HG03442 (cell line): ENCODE measurements at regions not wholly inside any gene's neighbourhood (a gene's known extent, or its start where the extent isn't known, plus 50 kb on each side); places are given as distances from the start of the nearest gene placed in this dataset.
"Not testable (repeated sequence)": the region's sequence is repeated elsewhere in the genome, so short reads cannot be mapped to it uniquely, and the experiment has no call there.

Experiments used
- ATAC-seq: cut with Tn5 transposase; IDR thresholded peaks from one replicate; pipeline ENCODE4 v1.9.1; 2021; ENCODE audit warnings: mild to moderate bottlenecking, moderate library complexity; ENCODE audit not compliant: unreplicated experiment

DNA sequence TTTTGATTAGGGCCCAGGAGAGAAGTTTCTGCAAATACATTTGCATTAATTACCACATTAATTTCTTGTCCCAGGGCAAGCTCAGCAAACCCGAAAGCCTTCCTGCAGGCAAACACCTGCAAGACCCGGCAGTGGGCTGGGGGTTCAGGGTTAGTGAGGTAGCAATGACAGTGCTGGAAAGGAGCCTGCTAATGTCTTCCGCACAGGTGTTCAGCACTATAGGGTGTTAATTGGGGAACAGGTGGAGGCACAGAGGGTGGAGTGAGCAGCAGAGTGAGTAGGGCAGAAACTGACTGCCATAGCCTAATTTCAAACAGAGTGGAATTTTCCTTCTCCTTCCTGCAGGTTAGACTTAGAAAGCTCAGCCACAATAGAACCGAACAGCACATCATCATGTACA, 50.9 kb upstream of the UBASH3B start:
- ATAC-seq, result no peak

DNA sequence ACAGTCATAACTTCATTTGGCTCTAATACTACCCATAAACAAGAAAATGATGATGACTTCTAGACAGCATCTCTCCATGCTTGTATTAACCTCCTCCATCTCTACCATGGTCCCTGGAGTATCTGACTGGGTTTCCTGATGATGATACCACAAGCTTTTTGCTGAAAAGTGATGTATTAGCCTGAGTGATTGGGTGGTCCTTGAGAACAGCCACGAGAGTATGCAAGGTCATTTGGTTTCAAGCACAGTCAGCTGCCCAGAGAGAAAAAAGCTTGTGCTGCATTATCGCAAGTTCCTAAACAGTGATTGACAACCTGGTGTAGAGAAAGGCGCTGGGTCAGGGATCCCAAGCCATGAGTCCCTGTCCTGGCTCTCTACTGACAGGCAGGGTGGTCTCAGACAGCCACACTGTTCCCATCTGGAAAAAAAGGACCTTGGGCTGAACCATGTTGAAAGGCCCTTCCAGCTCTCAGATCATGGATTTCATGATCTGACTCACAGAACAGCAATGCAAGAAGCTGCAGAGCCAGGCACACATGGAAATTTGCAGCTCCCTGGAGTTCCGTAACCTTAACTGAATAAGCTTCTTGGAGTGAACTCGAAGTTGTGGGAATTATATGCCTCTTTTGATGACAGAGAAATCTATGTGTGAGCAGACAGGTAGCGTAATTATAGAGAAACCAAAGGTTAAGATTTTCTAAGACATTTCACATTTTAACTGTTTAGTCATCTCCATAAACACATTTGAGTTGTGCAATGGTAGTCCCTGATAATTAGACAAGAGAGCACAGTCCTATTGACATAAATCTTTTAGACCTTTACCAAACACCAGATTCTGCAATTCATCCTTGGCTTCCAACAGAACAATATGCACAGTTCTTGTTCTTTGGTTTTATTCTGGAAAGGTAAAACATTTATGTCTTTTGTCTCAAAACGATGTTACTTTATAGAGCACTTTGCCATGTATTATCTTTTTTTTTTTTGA, 54.1 kb upstream of the UBASH3B start:
- no peak for ATAC-seq

DNA sequence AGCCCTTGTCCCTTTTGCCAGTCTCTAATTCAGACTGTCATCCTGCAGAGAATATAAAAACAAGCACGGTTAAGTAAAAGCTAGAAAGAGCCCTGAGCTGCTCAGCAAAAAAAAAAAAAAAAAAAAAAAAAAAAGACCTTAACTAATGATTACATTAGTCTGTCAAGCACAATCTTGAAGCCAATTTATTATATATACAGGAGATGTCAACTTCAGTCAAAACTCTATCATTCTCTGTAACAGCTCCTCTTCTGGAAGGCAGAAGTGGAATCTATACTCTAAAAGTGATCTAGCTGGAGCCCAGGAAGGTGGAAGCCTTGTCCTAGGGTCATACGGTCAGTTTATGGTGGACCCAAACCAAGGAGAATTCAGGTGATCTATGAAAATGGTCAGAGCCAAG, 55.2 kb upstream of the UBASH3B start:
- ATAC-seq, result no peak

DNA sequence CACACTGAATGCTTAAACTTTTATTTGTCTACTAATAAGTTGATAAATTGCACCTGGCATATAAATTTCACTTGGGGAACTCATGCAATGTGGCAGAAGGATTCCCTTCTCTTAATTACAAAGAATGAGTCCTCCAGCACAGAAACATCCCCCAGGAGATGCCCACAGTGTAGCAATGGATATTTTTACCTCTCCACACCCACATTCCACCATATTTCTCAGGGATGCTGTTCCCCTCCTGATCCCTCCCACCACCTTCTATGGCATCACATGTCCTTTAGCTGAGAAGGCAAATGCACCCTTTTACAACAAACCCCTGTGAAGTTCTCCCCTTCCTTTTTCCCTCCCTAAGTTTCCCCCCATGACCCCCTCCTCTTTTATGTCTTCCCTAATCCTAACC, 56.1 kb upstream of the UBASH3B start:
- no peak for ATAC-seq

DNA sequence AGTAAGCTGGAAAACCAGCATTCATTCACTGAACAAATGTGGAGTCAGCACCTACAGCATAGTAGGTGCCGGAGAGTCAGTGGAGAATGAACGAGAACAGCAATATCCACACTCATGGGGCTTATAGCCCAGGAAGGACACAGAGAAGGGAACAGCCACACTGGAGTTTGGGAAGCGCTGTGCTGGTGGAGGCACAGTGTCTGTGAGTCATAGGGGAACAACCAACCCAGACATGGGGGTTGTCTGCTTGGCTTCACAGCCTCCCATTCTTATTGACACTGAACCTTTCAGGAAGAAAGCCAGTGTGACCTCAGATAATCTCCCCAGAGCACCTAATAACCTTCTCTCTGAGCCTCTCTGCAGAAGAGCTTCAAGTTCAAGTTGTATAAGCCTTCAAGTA, 56.6 kb upstream of the UBASH3B start:
- ATAC-seq, result no peak

DNA sequence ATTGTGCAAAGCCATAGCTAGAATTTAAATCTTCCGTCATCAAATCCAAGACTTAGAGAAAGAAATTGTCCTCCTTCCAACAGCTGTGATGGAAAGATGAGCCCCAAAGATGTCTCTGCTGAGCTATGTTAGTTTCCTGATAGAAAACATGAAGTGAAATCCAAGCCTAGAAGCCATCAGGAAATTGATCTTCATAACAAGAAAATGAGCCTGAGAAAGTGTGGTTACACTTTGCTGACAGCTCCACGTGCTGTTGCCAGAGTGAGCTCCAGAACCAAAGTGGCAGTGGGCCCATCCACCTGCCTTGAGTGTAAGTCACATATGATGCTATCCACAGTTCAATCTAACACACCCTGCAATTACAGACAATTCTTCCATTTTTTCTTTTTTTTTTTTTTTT, 58.0 kb upstream of the UBASH3B start:
- ATAC-seq, result no peak

DNA sequence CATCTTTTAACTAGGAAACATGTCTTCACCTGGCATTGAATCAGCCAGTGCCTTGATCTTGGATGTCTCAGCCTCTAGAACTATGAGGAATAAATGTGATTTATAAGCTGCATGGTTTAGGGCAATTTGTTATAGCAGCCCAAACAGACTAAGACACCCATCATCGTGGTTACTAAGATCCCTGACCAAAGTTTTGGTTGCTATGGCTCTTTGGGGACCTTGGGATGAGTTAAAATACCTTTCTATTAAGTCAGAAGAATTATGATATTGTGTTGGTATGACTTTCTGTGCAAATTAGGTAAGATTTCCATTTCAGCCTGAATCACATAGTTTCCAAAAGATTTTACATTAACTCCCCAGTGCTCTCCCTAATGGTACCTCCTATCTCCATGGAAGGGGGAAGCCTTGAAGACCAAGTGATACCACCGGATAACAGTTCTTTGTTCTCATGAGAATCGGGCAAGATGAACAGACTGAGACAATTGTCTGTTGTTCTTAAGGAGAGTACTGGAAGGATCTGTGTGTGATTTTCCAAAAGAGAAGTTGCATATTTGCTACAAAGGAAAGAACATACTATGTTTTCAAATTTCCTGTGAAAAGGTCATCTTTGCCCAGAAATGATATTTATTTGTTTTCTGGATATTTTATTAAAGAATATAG, 60.4 kb upstream of the UBASH3B start:
- no peak for ATAC-seq

DNA sequence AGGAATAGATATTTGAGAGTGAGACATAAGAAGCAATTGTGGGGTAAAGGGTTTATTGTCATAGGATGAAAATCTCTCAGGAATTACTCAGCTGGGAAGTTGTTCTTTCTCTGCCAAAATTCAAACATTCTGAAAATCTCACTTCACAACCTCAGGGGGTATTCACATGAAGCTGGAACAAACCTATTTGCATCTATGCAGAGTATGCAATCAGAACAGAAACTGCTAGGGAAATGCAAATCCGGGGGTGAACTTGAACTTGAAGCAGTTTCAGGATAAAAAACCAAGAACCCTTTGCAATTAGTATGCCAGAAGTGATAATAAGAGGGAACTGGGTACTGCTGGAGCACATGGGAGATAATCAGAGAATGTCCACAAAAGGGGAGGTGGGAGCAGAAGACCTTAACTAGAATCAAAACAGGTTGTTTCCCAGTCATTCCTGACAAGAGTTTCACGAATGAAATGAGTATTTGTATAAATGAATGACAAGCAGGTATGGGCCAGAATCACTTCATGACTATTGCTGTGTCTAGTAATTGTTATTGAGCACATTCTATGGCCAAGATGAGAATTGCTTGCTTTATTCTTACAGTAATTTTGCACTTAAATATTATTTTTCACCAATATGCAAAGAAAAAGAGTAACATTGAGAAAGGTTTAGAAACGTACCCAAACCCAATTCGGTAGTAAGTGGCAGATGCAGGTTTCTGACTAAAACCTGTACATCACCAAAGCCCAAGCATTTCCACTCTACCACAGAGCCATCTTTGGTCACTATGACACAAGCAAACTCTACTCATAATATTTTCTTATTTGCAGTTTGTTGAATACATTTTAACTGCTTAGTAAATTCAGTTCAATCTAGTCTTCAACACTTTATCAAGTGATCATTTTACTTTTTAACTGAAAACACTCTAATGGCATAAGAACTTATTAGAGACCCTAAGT, 61.8 kb upstream of the UBASH3B start:
- ATAC-seq, result no peak

DNA sequence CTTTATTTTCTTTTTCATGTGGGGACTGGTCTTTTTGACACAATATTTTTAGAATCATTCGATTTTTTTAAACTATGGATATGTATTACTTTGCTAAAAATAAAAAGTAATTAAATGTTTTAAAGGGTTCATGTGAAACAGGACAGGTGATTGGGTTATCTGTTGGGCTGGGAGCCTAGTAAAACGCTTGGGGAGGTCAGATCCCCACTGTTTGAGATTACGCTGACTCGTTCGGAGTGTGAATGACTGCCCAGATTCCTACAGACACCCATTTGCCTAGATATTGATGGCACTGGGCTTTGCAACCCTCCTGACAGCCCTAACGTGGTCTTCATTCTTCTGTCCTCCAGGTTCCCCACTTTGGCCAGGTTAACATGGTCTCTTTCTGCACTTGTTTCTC, 62.9 kb upstream of the UBASH3B start:
- ATAC-seq, result no peak

DNA sequence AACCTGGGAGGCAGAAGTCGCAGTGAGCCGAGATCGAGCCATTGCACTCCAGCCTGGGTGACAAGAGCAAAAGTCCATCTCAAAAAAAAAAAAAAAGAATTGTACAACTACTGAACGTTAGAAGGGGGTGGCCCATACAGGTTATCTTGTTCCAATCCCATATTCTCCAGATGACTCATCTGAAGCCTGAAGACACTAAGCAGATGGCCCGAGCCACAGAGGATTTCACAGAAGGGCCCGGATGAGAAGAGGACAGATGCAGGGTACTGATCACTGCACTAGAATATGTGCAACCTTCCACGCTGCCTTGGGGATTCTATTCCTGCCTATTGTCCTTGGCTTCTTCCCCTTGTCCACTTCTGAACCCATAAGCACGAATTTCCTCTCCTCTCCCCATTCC, 70.9 kb upstream of the UBASH3B start:
- ATAC-seq, result no peak

DNA sequence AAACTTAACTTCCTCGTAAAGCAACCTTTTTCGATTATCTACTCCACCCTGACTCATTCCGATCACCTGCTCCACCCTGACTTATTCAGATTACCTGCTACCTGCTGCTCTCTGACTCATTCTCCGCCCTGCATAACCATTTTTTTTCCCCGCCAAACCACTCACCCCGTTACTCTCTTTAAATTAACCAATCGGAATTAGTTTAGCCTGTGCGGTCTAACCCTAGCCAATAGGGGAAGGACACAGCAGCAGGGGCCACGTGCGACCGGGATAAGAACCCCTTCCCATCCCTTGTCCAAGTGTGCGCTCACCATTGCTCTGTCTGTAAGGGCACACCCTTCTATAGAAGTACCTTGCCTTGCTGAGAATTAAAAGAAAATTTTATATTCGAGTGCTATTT, 75.5 kb upstream of the UBASH3B start:
- not testable (repeated sequence) for ATAC-seq

DNA sequence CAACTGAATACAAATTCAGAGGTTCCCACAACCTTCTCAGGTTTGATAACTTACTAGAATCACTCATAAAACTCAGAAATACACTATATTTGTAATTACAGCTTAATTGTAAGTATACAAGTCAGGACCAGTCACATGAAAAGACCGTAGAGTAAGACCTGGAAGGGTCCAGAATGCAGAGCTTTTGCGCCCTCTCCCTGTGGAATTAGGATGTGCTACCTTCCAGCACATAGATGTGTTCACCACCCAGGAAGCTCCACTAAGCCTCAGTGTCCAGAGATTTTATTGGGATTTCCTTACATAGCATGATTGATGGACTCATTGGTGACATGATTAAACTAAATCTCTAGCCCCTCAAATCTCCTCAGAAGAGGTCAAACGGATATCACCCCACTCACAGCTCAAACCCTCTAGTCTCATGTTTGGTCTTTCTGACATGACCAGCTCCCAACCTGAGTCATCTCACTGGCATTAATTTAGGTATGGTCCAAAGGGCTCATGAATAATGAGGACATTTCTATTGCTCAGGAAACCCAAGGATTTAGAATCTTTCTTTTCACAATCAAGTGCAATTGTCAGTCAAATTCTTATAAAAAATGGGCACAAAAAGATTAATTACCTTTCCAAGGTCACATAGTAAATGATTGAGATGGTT, 77.2 kb upstream of the UBASH3B start:
- no peak for ATAC-seq

DNA sequence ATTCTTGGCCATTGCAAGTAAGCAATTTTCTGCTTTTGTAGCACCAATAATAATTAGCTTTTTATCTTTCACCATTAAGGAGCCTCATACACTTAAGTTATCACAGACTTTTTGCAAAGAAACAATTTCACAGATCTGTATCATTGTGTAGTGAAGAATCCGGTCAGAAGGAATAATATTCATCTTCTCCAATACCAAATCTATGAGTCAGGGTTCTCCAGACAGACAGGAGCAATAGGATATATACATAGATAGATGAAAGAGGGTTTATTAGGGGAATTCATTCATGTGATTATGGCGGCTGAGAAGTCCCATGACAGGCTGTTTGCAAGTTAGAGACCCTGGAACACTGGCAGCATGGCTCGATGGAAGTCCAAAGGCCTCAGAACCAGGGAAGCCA, 82.9 kb upstream of the UBASH3B start:
- ATAC-seq, result no peak

DNA sequence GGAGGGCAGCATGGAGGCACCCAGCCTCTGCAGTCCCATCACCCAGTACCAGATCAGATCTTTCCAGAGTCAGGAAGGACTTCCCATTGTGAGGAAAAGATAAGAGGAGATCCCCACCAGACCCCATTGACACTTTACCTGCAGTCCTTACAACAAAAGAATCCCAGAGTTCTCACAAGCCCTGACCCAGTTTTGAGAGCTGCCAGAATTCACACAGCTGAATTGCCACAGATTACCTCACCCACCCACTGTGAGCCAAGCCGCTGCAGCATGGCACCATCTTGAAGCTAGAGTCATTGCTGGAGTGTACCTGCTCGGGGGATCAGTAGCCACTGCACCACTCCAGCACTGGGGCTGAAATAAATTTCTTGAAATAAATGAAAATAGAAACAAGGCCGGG, 91.8 kb upstream of the UBASH3B start:
- no peak for ATAC-seq

DNA sequence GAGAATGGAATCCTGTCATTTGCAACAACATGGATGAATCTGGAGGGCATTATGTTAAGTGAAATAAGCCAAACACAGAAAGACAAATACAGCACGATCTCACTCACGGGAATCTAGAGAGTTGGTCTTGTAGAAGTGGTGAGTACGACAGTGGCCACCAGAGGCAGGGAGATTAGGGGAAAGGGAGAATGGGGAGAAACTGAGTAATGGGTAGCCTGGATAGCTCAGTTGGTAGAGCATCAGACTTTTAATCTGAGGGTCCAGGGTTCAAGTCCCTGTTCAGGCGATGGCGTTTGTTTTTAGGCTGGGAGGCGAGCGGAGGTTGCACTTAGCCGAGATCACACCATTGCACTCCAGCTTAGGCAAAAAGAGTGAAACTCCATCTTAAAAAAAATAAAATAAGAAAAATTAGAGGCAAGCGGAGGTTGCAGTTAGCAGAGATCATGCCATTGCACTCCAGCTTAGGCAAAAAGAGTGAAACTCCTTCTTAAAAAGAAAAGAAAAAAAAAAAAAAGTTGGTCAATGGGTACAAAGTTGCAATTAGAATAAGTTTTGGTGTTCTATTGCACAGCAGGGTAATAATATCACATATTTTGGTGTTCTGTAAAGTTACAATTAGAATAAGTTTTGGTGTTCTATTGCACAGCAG, 95.7 kb upstream of the UBASH3B start:
- ATAC-seq, result no peak

DNA sequence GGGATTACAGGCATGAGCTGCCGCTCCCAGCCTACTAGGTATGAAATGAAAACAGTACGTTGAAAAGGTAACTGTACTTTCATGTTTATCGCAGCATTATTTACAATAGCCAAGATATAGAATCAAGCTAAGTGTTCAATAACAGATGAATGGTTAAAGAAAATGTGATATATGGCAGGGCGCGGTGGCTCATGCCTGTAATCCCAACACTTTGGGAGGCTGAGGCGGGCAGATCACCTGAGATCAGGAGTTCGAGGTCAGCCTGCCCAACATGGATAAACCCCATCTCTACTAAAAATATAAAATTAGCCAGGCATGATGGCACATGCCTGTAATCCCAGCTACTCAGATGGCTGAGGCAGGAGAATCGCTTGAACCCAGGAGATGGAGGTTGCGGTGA, 96.3 kb upstream of the UBASH3B start:
- ATAC-seq, result not testable (repeated sequence)

DNA sequence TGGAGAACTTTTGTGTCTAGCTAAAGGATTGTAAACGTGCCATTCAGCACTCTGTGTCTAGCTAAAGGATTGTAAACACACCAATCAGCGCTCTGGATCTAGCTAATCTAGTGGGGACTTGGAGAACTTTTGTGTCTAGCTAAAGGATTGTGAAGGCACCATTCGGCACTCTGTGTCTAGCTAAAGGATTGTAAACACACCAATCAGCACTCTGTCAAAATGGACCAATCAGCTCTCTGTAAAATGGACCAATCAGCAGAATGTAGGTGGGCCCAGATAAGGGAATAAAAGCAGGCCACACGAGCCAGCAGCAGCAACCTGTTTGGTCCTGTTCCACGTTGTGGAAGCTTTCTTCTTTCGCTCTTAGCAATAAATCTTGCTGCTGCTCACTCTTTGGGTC, 98.4 kb upstream of the UBASH3B start:
- not testable (repeated sequence) for ATAC-seq

DNA sequence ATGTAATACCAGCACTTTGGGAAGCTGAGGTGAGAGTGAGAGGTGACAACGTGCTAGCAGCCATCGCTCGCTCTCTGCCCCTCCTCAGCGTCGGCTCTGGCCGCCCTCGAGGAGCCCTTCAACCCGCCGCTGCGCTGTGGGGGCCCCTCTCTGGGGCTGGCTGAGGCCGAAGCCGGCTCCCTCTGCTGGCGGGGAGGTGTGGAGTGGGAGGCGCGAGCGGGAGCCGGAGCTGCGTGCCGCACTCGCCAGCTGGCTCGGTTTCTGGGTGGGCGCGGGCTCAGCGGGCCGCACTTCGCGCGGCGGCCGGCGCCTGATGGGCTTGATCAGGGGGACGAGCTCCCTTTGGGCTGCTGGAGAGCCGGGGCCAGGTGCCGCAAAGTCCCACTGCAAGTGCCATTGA, 98.9 kb upstream of the UBASH3B start:
- ATAC-seq, result no peak

DNA sequence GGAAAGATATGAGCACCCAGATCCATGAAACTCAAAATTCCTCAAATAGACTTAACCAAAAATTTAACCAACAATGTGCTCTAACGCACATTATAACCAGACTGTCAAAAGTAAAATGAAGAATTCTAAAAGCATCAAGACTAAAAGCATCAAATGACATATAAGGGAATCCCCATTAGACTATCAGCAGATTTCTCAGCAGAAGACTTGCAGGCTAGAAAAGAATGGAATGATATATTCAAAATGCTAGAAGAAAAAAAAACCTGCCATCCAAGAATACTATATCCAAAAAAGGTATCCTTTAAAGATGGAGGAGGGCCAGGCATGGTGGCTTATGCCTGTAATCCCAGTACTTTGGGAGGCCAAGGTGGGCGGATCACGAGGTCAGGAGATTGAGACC, 117.5 kb upstream of the UBASH3B start:
- ATAC-seq, result no peak

DNA sequence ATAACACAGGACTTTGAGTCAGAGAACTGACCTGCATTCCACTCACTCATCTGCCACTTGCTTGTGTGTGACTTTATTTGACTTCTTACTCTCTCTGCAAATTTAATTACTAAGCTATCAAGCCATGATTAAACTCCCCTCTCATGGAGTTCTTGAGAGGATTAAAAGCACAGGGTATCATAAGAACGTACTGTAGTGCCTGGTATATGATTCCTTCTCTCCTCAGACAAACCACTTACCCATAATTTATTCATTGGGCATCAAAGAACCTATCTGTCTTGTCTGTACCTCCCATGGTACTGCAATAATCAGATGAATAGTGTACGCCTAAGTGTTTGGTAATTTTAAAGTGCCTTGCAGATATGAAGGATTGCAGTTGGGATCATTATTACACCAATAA, 130.6 kb upstream of the UBASH3B start:
- ATAC-seq, result no peak
